GM23248 (cell line): ENCODE measurements at regions not wholly inside any gene's neighbourhood (a gene's known extent, or its start where the extent isn't known, plus 50 kb on each side); places are given as distances from the start of the nearest gene placed in this dataset.

ENCODE experiments used
- EZH2 ChIP-seq: fragments of 200-600 bp; sonication (generic); IDR thresholded peaks from 2 replicates; pipeline ENCODE4 v1.6.1; 2018; ENCODE audit warnings: antibody characterized with exemption, mild to moderate bottlenecking; ENCODE audit not compliant: insufficient read depth, poor library complexity, severe bottlenecking
- EZH2phosphoT487 ChIP-seq: fragments of 200-600 bp; sonication (generic); IDR thresholded peaks from 2 replicates; pipeline ENCODE4 v1.6.1; 2018; ENCODE audit warnings: antibody characterized with exemption, moderate library complexity, mild to moderate bottlenecking, low read depth; ENCODE audit not compliant: insufficient read depth

GRCh38 chr3:34275811-34276210 is 477.4 kb downstream of the PDCD6IP start:
- TF ChIP-seq EZH2: no peak
- no peak for TF ChIP-seq EZH2phosphoT487
